Stomach (tissue), 4 donors: ENCODE measurements at regions not wholly inside any gene's neighbourhood (a gene's known extent, or its start where the extent isn't known, plus 50 kb on each side); places are given as distances from the start of the nearest gene placed in this dataset.

Source experiments
- CTCF ChIP-seq, 7 experiments: fragments of 450-650 bp in 4 of 7; fragments of 200-600 bp in 3 of 7; sonication (generic) in 3 of 7; IDR thresholded peaks; one replicate each; pipeline ENCODE4 v1.5.1; 2016 to 2019; ENCODE audit warnings: antibody characterized with exemption in 7 of 7, control low read depth in 2 of 7, mild to moderate bottlenecking in 1 of 7
- EP300 ChIP-seq: sonication (generic); formaldehyde crosslinking; IDR thresholded peaks from one replicate; pipeline ENCODE4 v1.6.1; 2017; ENCODE audit warnings: antibody characterized with exemption
- POLR2A ChIP-seq, 4 donors: fragments of 450-650 bp; IDR thresholded peaks; one replicate each; pipeline ENCODE4 v1.6.1; 2016; ENCODE audit warnings: antibody characterized with exemption in 4 of 4, control low read depth in 2 of 4, mild to moderate bottlenecking in 1 of 4, moderate library complexity in 1 of 4

- no peak for TF ChIP-seq CTCF (IDR thresholded peaks at IDR 0.05)
- TF ChIP-seq POLR2A (IDR thresholded peaks at IDR 0.05), result no peak
- no peak for TF ChIP-seq EP300
Measured at GRCh38 chr13:86172961-86173360, 373.7 kb upstream of the SLITRK6 start.
